Right atrium auricular region (tissue), 2 donors: ENCODE measurements at regions not wholly inside any gene's neighbourhood (a gene's known extent, or its start where the extent isn't known, plus 50 kb on each side); places are given as distances from the start of the nearest gene placed in this dataset.

Experiments used
- DNase-seq: peaks from one replicate; pipeline ENCODE4 v3.0.0-alpha.2; 2019; ENCODE audit warnings: low spot score
- H3K27ac ChIP-seq, 2 donors: fragments of 200-600 bp; sonication (generic); 1 replicate in 1 of 2; 2 replicates in 1 of 2; pipeline ENCODE4 v1.5.1; 2016 to 2019
- H3K27me3 ChIP-seq, 2 donors: fragments of 200-600 bp; sonication (generic); one replicate each; pipeline versions ENCODE4 v1.5.1 to v1.6.0; 2017 to 2019
- H3K36me3 ChIP-seq: fragments of 200-600 bp; sonication (generic); one replicate; pipeline ENCODE4 v1.5.1; 2016
- H3K4me1 ChIP-seq, 2 donors: fragments of 200-600 bp; sonication (generic); one replicate each; pipeline versions ENCODE4 v1.5.1 to v1.6.0; 2017 to 2019
- H3K4me3 ChIP-seq, 2 donors: fragments of 200-600 bp; sonication (generic); 1 replicate in 1 of 2; 2 replicates in 1 of 2; pipeline ENCODE4 v1.5.1; 2017 to 2019; ENCODE audit warnings: mild to moderate bottlenecking in 1 of 2, moderate library complexity in 1 of 2
- H3K9me3 ChIP-seq, 2 donors: fragments of 200-600 bp; sonication (generic); one replicate each; pipeline ENCODE4 v1.5.1; 2019
- TF ChIP-seq, protein P1 (sequence below), 2 donors: fragments of 200-600 bp; sonication (generic); IDR thresholded peaks; one replicate each; pipeline ENCODE4 v1.5.1; 2019; ENCODE audit warnings: antibody characterized with exemption in 2 of 2

DNA sequence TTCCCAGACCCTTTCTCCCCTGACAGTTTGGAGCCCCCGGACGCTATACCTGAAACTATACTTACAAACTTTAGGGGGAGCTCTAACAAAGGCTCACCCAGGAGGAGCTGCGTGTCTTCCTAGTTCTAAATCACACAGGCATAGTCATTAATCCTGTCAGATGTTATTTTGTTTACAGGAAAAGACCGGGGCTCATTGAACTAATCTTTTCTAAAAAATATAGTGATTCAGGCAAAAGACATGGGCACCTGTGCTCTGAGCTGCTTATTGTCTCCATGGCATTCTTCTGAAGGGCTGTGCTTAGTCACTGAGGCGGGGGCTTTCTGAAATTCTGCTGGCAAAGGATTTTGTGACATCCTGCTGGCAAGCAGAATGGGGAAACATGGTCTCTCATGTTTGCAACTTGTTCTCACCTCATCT, 1577.0 kb downstream of the NCAM2 start:
- Histone ChIP-seq H3K27me3 (no peaks in the 10 kb centered on the region), H3K4me1 (no peaks in the 10 kb centered on the region), H3K36me3 (no peaks in the 10 kb centered on the region), H3K9me3 (no peaks in the 10 kb centered on the region), H3K27ac (no peak overlapping the region), H3K4me3 (no peak overlapping the region)
- TF ChIP-seq, protein P1, sequence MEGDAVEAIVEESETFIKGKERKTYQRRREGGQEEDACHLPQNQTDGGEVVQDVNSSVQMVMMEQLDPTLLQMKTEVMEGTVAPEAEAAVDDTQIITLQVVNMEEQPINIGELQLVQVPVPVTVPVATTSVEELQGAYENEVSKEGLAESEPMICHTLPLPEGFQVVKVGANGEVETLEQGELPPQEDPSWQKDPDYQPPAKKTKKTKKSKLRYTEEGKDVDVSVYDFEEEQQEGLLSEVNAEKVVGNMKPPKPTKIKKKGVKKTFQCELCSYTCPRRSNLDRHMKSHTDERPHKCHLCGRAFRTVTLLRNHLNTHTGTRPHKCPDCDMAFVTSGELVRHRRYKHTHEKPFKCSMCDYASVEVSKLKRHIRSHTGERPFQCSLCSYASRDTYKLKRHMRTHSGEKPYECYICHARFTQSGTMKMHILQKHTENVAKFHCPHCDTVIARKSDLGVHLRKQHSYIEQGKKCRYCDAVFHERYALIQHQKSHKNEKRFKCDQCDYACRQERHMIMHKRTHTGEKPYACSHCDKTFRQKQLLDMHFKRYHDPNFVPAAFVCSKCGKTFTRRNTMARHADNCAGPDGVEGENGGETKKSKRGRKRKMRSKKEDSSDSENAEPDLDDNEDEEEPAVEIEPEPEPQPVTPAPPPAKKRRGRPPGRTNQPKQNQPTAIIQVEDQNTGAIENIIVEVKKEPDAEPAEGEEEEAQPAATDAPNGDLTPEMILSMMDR (IDR thresholded peaks at IDR 0.05), result peak in 1 of 2 donors; percentile 49
- no peak for DNase-seq

DNA sequence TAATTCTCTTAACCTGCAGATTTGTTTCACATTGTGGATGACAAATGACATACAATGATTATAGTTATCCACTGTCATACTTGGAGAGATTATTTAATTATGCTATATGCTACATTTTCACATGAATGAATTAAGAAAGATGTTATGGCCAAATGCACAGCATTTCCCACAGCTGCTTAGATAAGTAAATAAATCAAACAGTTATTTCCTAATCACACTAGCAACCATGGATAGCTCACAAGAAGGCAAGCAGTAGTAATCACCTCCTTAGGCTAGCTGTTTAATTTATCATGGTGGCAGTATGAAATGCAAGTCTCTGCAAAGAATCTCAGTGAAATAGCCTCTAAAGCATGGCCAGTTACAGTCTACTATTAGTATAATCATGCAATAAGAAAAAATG, 1581.5 kb downstream of the NCAM2 start:
- Histone ChIP-seq H3K4me1 (no peaks in the 10 kb centered on the region), H3K27me3 (no peaks in the 10 kb centered on the region), H3K4me3 (no peak overlapping the region), H3K36me3 (no peaks in the 10 kb centered on the region), H3K9me3 (no peaks in the 10 kb centered on the region), H3K27ac (no peak overlapping the region)
- no peak for DNase-seq
- TF ChIP-seq, protein P1 (IDR thresholded peaks at IDR 0.05), result no peak

DNA sequence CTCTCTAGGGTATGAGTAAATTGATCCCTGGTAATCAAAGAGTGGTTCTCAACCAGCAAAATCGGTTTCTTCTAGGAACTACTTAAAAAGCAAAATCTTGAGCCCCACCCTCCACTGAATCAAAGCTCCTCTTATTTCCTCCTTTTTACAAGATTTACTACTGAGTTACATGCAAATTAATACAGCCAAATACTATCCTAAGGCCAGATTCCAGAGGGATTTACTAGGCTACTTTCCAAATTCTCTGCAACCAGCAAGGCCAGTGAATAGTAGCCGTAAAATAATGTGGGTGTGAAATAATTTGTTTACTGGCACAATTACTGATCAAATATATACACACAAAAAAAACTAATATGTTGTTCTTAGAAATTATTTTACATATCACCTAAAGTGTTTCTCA, 1583.8 kb downstream of the NCAM2 start:
- Histone ChIP-seq H3K36me3 (no peaks in the 10 kb centered on the region), H3K4me1 (no peaks in the 10 kb centered on the region), H3K4me3 (no peak overlapping the region), H3K27me3 (no peaks in the 10 kb centered on the region), H3K27ac (no peak overlapping the region), H3K9me3 (no peaks in the 10 kb centered on the region)
- TF ChIP-seq, protein P1 (IDR thresholded peaks at IDR 0.05), result no peak
- no peak for DNase-seq

DNA sequence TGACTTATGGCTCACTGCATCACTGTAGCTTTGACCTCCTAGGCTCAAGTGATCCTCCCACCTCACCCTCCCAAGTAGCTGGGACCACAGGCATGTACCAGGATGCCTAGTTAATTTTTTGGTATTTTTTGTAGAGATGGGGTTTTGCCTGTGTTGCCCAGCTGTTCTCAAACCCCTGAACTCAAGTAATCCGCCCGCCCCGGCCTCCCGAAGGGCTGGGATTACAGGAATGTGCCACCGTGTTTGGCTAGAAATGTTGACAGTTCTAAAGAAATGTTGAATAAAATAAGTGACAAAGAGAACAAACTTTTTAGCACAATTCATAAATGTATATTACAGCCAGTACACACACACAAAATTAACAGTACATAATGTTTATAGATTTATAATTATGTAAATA, 1586.1 kb downstream of the NCAM2 start:
- Histone ChIP-seq H3K4me3 (no peak overlapping the region), H3K27ac (no peak overlapping the region), H3K9me3 (peaks cover 0 to 1% of the 10 kb centered on the region in 2 donors), H3K4me1 (no peaks in the 10 kb centered on the region), H3K36me3 (no peaks in the 10 kb centered on the region), H3K27me3 (no peaks in the 10 kb centered on the region)
- TF ChIP-seq, protein P1 (IDR thresholded peaks at IDR 0.05), result no peak
- DNase-seq, result no peak

DNA sequence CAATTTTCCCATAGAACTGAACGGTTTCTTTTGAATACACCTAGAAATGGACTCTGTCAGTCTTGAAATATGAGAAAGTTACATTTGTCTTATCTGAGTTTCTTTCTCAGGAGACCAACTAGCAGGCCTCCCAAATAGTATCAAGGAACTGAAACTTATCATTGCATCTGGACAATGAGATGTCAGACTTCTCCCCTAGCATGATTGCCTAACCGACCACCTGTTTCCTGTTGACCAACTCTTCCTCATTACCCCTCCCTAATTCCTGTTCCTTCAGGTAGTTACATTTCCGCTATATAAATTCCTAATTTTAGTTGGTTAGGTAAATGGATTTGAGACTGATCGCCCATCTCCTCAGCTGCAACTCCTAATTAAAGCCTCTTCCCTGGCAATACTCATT, 1587.3 kb downstream of the NCAM2 start:
- Histone ChIP-seq H3K27ac (no peak overlapping the region), H3K4me3 (no peak overlapping the region), H3K4me1 (no peaks in the 10 kb centered on the region), H3K27me3 (no peaks in the 10 kb centered on the region), H3K36me3 (no peaks in the 10 kb centered on the region), H3K9me3 (peaks cover 0 to 3% of the 10 kb centered on the region in 2 donors)
- no peak for DNase-seq
- TF ChIP-seq, protein P1 (IDR thresholded peaks at IDR 0.05), result no peak

DNA sequence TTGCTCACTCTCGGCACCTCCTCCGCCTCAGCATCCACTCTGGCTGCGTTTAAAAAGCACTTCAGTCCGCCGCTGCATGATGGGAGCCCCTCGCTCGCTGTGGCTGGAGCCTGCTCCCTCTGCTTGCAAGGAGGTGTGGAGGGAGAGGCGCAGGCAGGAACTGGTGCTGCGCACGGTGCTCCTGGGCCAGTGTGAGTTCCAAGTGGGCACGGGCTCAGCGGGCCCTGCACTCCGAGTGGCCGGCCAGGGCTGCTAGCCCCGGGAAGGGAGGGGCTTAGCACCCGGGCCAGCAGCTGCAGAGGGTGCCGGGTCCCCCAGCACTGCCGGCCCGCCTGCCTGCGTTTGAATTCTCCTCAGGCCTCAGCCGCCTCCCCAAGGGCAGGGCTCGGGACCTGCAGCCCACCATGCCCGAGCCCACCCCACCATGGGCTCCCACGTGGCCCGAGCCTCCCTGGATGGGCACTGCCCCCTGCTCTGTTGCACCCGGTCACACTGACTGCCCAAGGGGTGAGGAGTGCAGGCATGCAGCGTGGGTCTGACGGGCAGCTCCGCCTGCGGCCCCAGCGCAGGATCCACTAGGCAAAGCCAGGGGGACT, 1599.5 kb downstream of the NCAM2 start:
- TF ChIP-seq, protein P1 (IDR thresholded peaks at IDR 0.05), result no peak
- Histone ChIP-seq H3K27ac (no peak overlapping the region), H3K36me3 (no peaks in the 10 kb centered on the region), H3K4me1 (no peaks in the 10 kb centered on the region), H3K4me3 (no peak overlapping the region), H3K27me3 (no peaks in the 10 kb centered on the region), H3K9me3 (no peaks in the 10 kb centered on the region)
- no peak for DNase-seq
